ENCODE measurements at regions not wholly inside any gene's neighbourhood (a gene's known extent, or its start where the extent isn't known, plus 50 kb on each side); places are given as distances from the start of the nearest gene placed in this dataset.

- TF ChIP-seq CTCF (conservative IDR thresholded peaks at IDR 0.05; ENCODE audit: low read depth, low read length) = no peak
- no peak overlapping the region for H3K4me3 ChIP-seq (ENCODE audit: low read depth, low read length)
- DNase-seq (ENCODE audit: low read depth) = peak; percentile 28
Measured at GRCh38 chr6:87772597-87773530, 70.8 kb upstream of the AKIRIN2 start.

DNA sequence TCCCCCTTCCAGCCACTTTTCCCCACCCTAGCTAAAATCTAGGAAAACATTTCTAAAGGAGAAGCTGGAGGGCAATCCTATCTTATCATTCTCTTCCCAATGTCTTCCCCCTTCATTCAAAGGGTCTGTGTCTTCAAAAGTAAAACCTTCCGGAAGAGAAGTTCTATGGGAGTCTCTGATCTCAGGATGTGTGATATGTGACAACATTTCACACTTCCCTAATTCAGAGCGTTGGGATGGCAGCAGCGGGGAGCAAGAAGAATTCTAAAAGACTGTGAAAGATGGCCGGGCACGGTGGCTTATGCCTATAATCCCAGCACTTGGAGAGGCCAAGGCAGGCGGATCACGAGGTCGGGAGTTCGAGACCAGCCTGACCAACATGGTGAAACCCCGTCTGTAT lies 65.4 kb upstream of the AKIRIN2 start:
- DNase-seq (ENCODE audit: low read depth) = no peak
- H3K4me3 ChIP-seq (ENCODE audit: low read depth, low read length) = no peak overlapping the region
- TF ChIP-seq CTCF (conservative IDR thresholded peaks at IDR 0.05; ENCODE audit: low read depth, low read length) = no peak

GRCh38 chr6:87766211-87766610 lies 64.2 kb upstream of the AKIRIN2 start:
- no peak for DNase-seq (ENCODE audit: low read depth)
- no peak for TF ChIP-seq CTCF (conservative IDR thresholded peaks at IDR 0.05; ENCODE audit: low read depth, low read length)
- H3K4me3 ChIP-seq (ENCODE audit: low read depth, low read length) = no peak overlapping the region

DNA sequence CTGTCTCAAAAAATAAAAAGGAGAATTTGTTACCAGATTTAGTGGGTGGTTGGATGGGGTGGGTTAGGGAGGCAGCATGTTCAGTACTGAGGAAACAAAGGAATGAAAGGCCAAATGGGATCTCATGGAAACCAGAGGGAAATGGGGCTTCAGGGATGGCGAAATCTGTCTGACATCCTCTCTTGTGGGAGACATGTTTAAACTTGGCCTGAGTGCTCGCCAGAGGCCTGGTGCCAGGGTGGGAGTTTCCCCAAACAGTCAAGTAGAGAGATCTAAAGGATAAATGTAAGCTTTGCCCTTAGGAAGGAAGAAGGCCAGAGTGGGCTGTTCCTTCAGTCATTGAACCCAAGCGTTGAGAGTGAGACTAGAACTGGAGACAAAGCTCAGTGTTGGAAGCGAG lies 61.9 kb upstream of the AKIRIN2 start:
- TF ChIP-seq CTCF (conservative IDR thresholded peaks at IDR 0.05; ENCODE audit: low read depth, low read length) = no peak
- no peak overlapping the region for H3K4me3 ChIP-seq (ENCODE audit: low read depth, low read length)
- DNase-seq (ENCODE audit: low read depth) = no peak

- no peak overlapping the region for H3K4me3 ChIP-seq (ENCODE audit: low read depth, low read length)
- no peak for DNase-seq (ENCODE audit: low read depth)
- TF ChIP-seq CTCF (conservative IDR thresholded peaks at IDR 0.05; ENCODE audit: low read depth, low read length) = no peak
Measured at GRCh38 chr6:87763276-87763675, 61.2 kb upstream of the AKIRIN2 start.

DNA sequence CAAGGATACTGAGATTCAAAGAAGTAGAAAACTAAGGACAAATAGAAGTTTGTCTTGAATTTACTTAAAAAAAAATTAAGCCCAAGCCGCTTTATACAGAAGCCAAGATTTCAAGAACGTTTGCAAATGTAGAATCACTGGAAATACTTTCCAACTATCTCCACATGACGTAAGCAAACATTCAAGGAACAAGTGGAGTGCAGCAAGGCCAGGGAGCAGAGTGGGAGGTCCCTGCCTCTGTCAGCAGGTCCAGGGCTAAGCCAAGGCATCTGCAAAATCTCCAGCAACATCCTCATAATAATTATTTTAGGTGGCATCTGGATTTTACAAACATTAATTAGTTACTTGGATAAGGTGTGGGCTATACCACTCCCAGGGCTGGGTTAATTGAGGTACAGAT lies 60.1 kb upstream of the AKIRIN2 start:
- TF ChIP-seq CTCF (conservative IDR thresholded peaks at IDR 0.05; ENCODE audit: low read depth, low read length) = no peak
- no peak overlapping the region for H3K4me3 ChIP-seq (ENCODE audit: low read depth, low read length)
- no peak for DNase-seq (ENCODE audit: low read depth)

DNA sequence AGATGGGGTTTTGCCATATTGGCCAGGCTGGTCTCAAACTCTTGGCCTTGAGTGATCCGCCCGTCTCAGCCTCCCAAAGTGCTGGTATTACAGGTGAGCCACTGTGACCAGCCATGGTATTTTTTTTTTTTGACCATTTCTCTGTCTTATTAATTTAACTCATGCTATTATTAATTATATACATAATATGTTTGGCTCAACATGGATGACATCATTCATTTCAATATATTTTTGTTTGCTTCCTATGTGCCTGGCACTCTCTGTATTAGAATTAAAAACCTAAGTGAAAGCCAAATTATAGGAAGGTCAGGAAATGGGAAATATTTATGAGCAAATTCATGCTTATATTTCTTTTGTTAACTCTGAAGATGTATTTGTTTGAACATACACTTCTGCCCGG lies 55.8 kb upstream of the AKIRIN2 start:
- DNase-seq (ENCODE audit: low read depth) = no peak
- H3K4me3 ChIP-seq (ENCODE audit: low read depth, low read length) = no peak overlapping the region
- TF ChIP-seq CTCF (conservative IDR thresholded peaks at IDR 0.05; ENCODE audit: low read depth, low read length) = no peak
